ENCODE measurements at regions not wholly inside any gene's neighbourhood (a gene's known extent, or its start where the extent isn't known, plus 50 kb on each side); places are given as distances from the start of the nearest gene placed in this dataset.

- 0% methylated on average over 4 of the region's 5 CpGs for WGBS (ENCODE audit: insufficient coverage, low coverage, missing lambda C conversion rate)
- Histone ChIP-seq H2AFZ (ENCODE audit: low read depth, low read length) (no peak overlapping the region), H3K4me3 (no peak overlapping the region), H3K9me1 (ENCODE audit: control insufficient read depth, insufficient read depth, low read length) (no peaks in the 10 kb centered on the region), H3K36me3 (ENCODE audit: control insufficient read depth, insufficient read depth, low read length) (no peaks in the 10 kb centered on the region), H3K9ac (ENCODE audit: insufficient read depth in 1 of 2, low read depth in 2 of 2, low read length in 2 of 2) (no peak overlapping the region), H3K4me1 (replicated peaks in 1 of 2; ENCODE audit: control insufficient read depth in 2 of 2, insufficient read depth in 2 of 2, low read length in 2 of 2) (no peaks in the 10 kb centered on the region), H3K27me3 (ENCODE audit: control insufficient read depth in 2 of 2, insufficient read depth in 2 of 2, low read length in 2 of 2) (peaks cover 0 to 6% of the 10 kb centered on the region in 2 experiments; a peak in 1 of 5 replicates), H3K4me2 (ENCODE audit: insufficient read depth, low read length) (no peak overlapping the region), H3K79me2 (ENCODE audit: control insufficient read depth, insufficient read depth, low read length) (no peaks in the 10 kb centered on the region), H3K27ac (ENCODE audit: extremely low read depth, low read depth, low read length) (no peak overlapping the region), H3K9me3 (replicated peaks; ENCODE audit: control insufficient read depth, insufficient read depth, low read depth, low read length) (no peaks in the 10 kb centered on the region), H4K20me1 (replicated peaks; ENCODE audit: control insufficient read depth, insufficient read depth, low read length) (no peaks in the 10 kb centered on the region)
- ChIA-PET POLR2A (interaction anchor here (0.7 kb wide), 1 partner anchor 21 kb away, joined by 4 read pairs; no protein-coding TSS in a partner anchor), CTCF (ENCODE audit: low intra/inter-chr PET ratio) (no interaction called here)
- in situ Hi-C loops (cut with MboI), result no loop called here
- TF ChIP-seq MBD2 (IDR thresholded peaks at IDR 0.05; ENCODE audit: borderline replicate concordance, low read depth) (no peak), ZNF740 (CRISPR knock-in tag; IDR thresholded peaks at IDR 0.05) (no peak), ZNF740 (tag; IDR thresholded peaks at IDR 0.05) (no peak), DPF2 (IDR thresholded peaks at IDR 0.05) (no peak), U2AF2 (optimal IDR thresholded peaks at IDR 0.05; ENCODE audit: low read depth, low read length) (no peak), POLR2A (conservative IDR thresholded peaks at IDR 0.05) (no peak), ARID3B (CRISPR knock-in tag; IDR thresholded peaks at IDR 0.05; ENCODE audit: borderline replicate concordance) (no peak), HNRNPL (IDR thresholded peaks at IDR 0.05; ENCODE audit: low read depth, low read length) (no peak), KAT8 (IDR thresholded peaks at IDR 0.05; ENCODE audit: low read depth) (no peak), RFX5 (IDR thresholded peaks at IDR 0.05; ENCODE audit: low read depth, low read length) (no peak), HEY1 (CRISPR knock-in tag; IDR thresholded peaks at IDR 0.05; ENCODE audit: borderline replicate concordance) (no peak), ZNF12 (CRISPR knock-in tag; IDR thresholded peaks at IDR 0.05) (no peak)
- DNase-seq (ENCODE audit: extremely low read depth in 1 of 4, low spot score in 3 of 4) (no peak), FAIRE-seq (no peak), ATAC-seq (no peak)
- intact Hi-C loops (cut with micrococcal nuclease), result no loop called here
- no TSS peak for BruUV-seq (replicated peaks)
Measured at GRCh38 chr15:98321896-98322295, 326.4 kb upstream of the IGF1R start.
